ENCODE measurements at regions not wholly inside any gene's neighbourhood (a gene's known extent, or its start where the extent isn't known, plus 50 kb on each side); places are given as distances from the start of the nearest gene placed in this dataset.

GRCh38 chr3:64987726-64988125 is 299.9 kb upstream of the ADAMTS9 start:
- no peaks in the 10 kb centered on the region for H3K27me3 ChIP-seq (ENCODE audit: control insufficient read depth, insufficient read depth, low read length)
- no peak overlapping the region for H3K27ac ChIP-seq (ENCODE audit: low read length)
- H3K9me3 ChIP-seq (ENCODE audit: control insufficient read depth, low read depth, low read length) = no peaks in the 10 kb centered on the region

GRCh38 chr3:64985072-64985471 is 297.3 kb upstream of the ADAMTS9 start:
- H3K9ac ChIP-seq (ENCODE audit: low read length) = no peak overlapping the region

More at GRCh38 chr3:64987726-64988125, 299.9 kb upstream of the ADAMTS9 start:
- no peaks in the 10 kb centered on the region for H3K36me3 ChIP-seq (ENCODE audit: control insufficient read depth, low read depth, low read length)
- H3K4me3 ChIP-seq (ENCODE audit: low read length) = no peak overlapping the region
- H3K4me1 ChIP-seq (ENCODE audit: control insufficient read depth, low read depth, low read length) = peaks cover 8% of the 10 kb centered on the region
- H3K9ac ChIP-seq (ENCODE audit: low read length) = no peak overlapping the region

GRCh38 chr3:64983583-64984359 is 296.0 kb upstream of the ADAMTS9 start:
- no peak overlapping the region for H3K27ac ChIP-seq (ENCODE audit: low read length)
- no peaks in the 10 kb centered on the region for H3K27me3 ChIP-seq (ENCODE audit: control insufficient read depth, insufficient read depth, low read length)
- H3K4me1 ChIP-seq (ENCODE audit: control insufficient read depth, low read depth, low read length) = no peaks in the 10 kb centered on the region
- H3K9ac ChIP-seq (ENCODE audit: low read length) = no peak overlapping the region
- no peaks in the 10 kb centered on the region for H3K36me3 ChIP-seq (ENCODE audit: control insufficient read depth, low read depth, low read length)
- no peaks in the 10 kb centered on the region for H3K9me3 ChIP-seq (ENCODE audit: control insufficient read depth, low read depth, low read length)
- H3K4me3 ChIP-seq (ENCODE audit: low read length) = no peak overlapping the region

More at GRCh38 chr3:64985072-64985471, 297.3 kb upstream of the ADAMTS9 start:
- Histone ChIP-seq H3K36me3 (ENCODE audit: control insufficient read depth, low read depth, low read length) (no peaks in the 10 kb centered on the region), H3K4me3 (ENCODE audit: low read length) (no peak overlapping the region), H3K27ac (ENCODE audit: low read length) (no peak overlapping the region), H3K9me3 (ENCODE audit: control insufficient read depth, low read depth, low read length) (no peaks in the 10 kb centered on the region), H3K4me1 (ENCODE audit: control insufficient read depth, low read depth, low read length) (no peaks in the 10 kb centered on the region), H3K27me3 (ENCODE audit: control insufficient read depth, insufficient read depth, low read length) (no peaks in the 10 kb centered on the region)

- Histone ChIP-seq H3K4me1 (ENCODE audit: control insufficient read depth, low read depth, low read length) (no peaks in the 10 kb centered on the region), H3K9me3 (ENCODE audit: control insufficient read depth, low read depth, low read length) (no peaks in the 10 kb centered on the region), H3K27ac (ENCODE audit: low read length) (no peak overlapping the region)
These were observed 289.7 kb upstream of the ADAMTS9 start for GRCh38 chr3:64977308-64978100.

GRCh38 chr3:64976456-64976855 is 288.7 kb upstream of the ADAMTS9 start:
- H3K27me3 ChIP-seq (ENCODE audit: control insufficient read depth, insufficient read depth, low read length) = no peaks in the 10 kb centered on the region
- H3K9me3 ChIP-seq (ENCODE audit: control insufficient read depth, low read depth, low read length) = no peaks in the 10 kb centered on the region
- no peak overlapping the region for H3K27ac ChIP-seq (ENCODE audit: low read length)

More at GRCh38 chr3:64977308-64978100, 289.7 kb upstream of the ADAMTS9 start:
- Histone ChIP-seq H3K4me3 (ENCODE audit: low read length) (no peak overlapping the region), H3K36me3 (ENCODE audit: control insufficient read depth, low read depth, low read length) (no peaks in the 10 kb centered on the region), H3K9ac (ENCODE audit: low read length) (no peak overlapping the region), H3K27me3 (ENCODE audit: control insufficient read depth, insufficient read depth, low read length) (no peaks in the 10 kb centered on the region)

GRCh38 chr3:64975147-64975546 is 287.3 kb upstream of the ADAMTS9 start:
- Histone ChIP-seq H3K27ac (ENCODE audit: low read length) (no peak overlapping the region), H3K4me3 (ENCODE audit: low read length) (no peak overlapping the region), H3K36me3 (ENCODE audit: control insufficient read depth, low read depth, low read length) (no peaks in the 10 kb centered on the region), H3K4me1 (ENCODE audit: control insufficient read depth, low read depth, low read length) (no peaks in the 10 kb centered on the region), H3K27me3 (ENCODE audit: control insufficient read depth, insufficient read depth, low read length) (no peaks in the 10 kb centered on the region), H3K9ac (ENCODE audit: low read length) (no peak overlapping the region), H3K9me3 (ENCODE audit: control insufficient read depth, low read depth, low read length) (no peaks in the 10 kb centered on the region)

More at GRCh38 chr3:64976456-64976855, 288.7 kb upstream of the ADAMTS9 start:
- Histone ChIP-seq H3K36me3 (ENCODE audit: control insufficient read depth, low read depth, low read length) (no peaks in the 10 kb centered on the region), H3K4me3 (ENCODE audit: low read length) (no peak overlapping the region), H3K4me1 (ENCODE audit: control insufficient read depth, low read depth, low read length) (no peaks in the 10 kb centered on the region), H3K9ac (ENCODE audit: low read length) (no peak overlapping the region)

- Histone ChIP-seq H3K9me3 (ENCODE audit: control insufficient read depth, low read depth, low read length) (no peaks in the 10 kb centered on the region), H3K9ac (ENCODE audit: low read length) (no peak overlapping the region), H3K36me3 (ENCODE audit: control insufficient read depth, low read depth, low read length) (no peaks in the 10 kb centered on the region)
These were observed 286.6 kb upstream of the ADAMTS9 start for GRCh38 chr3:64974401-64974800.

GRCh38 chr3:64972793-64973192 is 285.0 kb upstream of the ADAMTS9 start:
- Histone ChIP-seq H3K4me1 (ENCODE audit: control insufficient read depth, low read depth, low read length) (no peaks in the 10 kb centered on the region), H3K27me3 (ENCODE audit: control insufficient read depth, insufficient read depth, low read length) (no peaks in the 10 kb centered on the region), H3K4me3 (ENCODE audit: low read length) (no peak overlapping the region), H3K27ac (ENCODE audit: low read length) (no peak overlapping the region), H3K9me3 (ENCODE audit: control insufficient read depth, low read depth, low read length) (no peaks in the 10 kb centered on the region), H3K9ac (ENCODE audit: low read length) (no peak overlapping the region), H3K36me3 (ENCODE audit: control insufficient read depth, low read depth, low read length) (no peaks in the 10 kb centered on the region)

More at GRCh38 chr3:64974401-64974800, 286.6 kb upstream of the ADAMTS9 start:
- no peaks in the 10 kb centered on the region for H3K4me1 ChIP-seq (ENCODE audit: control insufficient read depth, low read depth, low read length)
- H3K27ac ChIP-seq (ENCODE audit: low read length) = no peak overlapping the region
- H3K27me3 ChIP-seq (ENCODE audit: control insufficient read depth, insufficient read depth, low read length) = no peaks in the 10 kb centered on the region
- no peak overlapping the region for H3K4me3 ChIP-seq (ENCODE audit: low read length)

- no peaks in the 10 kb centered on the region for H3K9me3 ChIP-seq (ENCODE audit: control insufficient read depth, low read depth, low read length)
- no peak overlapping the region for H3K27ac ChIP-seq (ENCODE audit: low read length)
- no peak overlapping the region for H3K4me3 ChIP-seq (ENCODE audit: low read length)
- no peaks in the 10 kb centered on the region for H3K4me1 ChIP-seq (ENCODE audit: control insufficient read depth, low read depth, low read length)
- no peaks in the 10 kb centered on the region for H3K36me3 ChIP-seq (ENCODE audit: control insufficient read depth, low read depth, low read length)
- H3K27me3 ChIP-seq (ENCODE audit: control insufficient read depth, insufficient read depth, low read length) = no peaks in the 10 kb centered on the region
- no peak overlapping the region for H3K9ac ChIP-seq (ENCODE audit: low read length)
These were observed 283.8 kb upstream of the ADAMTS9 start for GRCh38 chr3:64971602-64972001.

GRCh38 chr3:64970634-64971033 is 282.8 kb upstream of the ADAMTS9 start:
- no peak overlapping the region for H3K9ac ChIP-seq (ENCODE audit: low read length)
- H3K4me3 ChIP-seq (ENCODE audit: low read length) = no peak overlapping the region
- no peaks in the 10 kb centered on the region for H3K4me1 ChIP-seq (ENCODE audit: control insufficient read depth, low read depth, low read length)
- no peaks in the 10 kb centered on the region for H3K27me3 ChIP-seq (ENCODE audit: control insufficient read depth, insufficient read depth, low read length)
- no peak overlapping the region for H3K27ac ChIP-seq (ENCODE audit: low read length)
- H3K36me3 ChIP-seq (ENCODE audit: control insufficient read depth, low read depth, low read length) = no peaks in the 10 kb centered on the region
- H3K9me3 ChIP-seq (ENCODE audit: control insufficient read depth, low read depth, low read length) = no peaks in the 10 kb centered on the region

GRCh38 chr3:64961301-64961700 is 273.5 kb upstream of the ADAMTS9 start:
- Histone ChIP-seq H3K27ac (ENCODE audit: low read length) (no peak overlapping the region), H3K9ac (ENCODE audit: low read length) (no peak overlapping the region), H3K27me3 (ENCODE audit: control insufficient read depth, insufficient read depth, low read length) (no peaks in the 10 kb centered on the region), H3K4me1 (ENCODE audit: control insufficient read depth, low read depth, low read length) (no peaks in the 10 kb centered on the region), H3K4me3 (ENCODE audit: low read length) (no peak overlapping the region), H3K9me3 (ENCODE audit: control insufficient read depth, low read depth, low read length) (no peaks in the 10 kb centered on the region), H3K36me3 (ENCODE audit: control insufficient read depth, low read depth, low read length) (no peaks in the 10 kb centered on the region)

Data from iPS-18a (cell line).